Stimulated activated CD4-positive, alpha-beta T cell treated with anti-CD3 and anti-CD28 coated beads, Interleukin-4, amount 100 ng/mL, for 4 hours (primary cell): ENCODE measurements at regions not wholly inside any gene's neighbourhood (a gene's known extent, or its start where the extent isn't known, plus 50 kb on each side); places are given as distances from the start of the nearest gene placed in this dataset.

ENCODE experiments used
- DNase-seq, 2 experiments: peaks; one replicate each; pipeline ENCODE4 v3.0.0-alpha.2; 2020

- DNase-seq, result no peak
Observed at GRCh38 chr2:13543550-13543949, 826.8 kb downstream of the TRIB2 start.

DNA sequence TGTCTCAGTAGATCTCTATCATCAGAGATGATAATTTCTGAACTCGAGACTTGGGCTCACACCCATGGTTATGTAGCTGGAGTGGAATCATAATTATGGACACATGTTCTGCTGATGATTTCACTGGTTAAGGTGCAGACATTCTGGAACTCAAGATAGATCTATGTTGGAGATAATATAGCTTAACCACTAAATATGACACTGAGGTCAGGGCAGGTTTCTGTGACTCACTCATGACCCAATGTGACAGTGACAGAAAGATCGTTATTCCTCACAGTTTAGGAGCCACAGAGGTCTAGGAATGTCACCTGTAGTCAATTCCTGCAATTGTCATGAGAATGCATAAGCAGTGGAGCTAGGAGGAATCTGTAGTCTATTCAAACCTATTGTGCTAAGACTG lies 828.6 kb downstream of the TRIB2 start:
- DNase-seq, result no peak

DNA sequence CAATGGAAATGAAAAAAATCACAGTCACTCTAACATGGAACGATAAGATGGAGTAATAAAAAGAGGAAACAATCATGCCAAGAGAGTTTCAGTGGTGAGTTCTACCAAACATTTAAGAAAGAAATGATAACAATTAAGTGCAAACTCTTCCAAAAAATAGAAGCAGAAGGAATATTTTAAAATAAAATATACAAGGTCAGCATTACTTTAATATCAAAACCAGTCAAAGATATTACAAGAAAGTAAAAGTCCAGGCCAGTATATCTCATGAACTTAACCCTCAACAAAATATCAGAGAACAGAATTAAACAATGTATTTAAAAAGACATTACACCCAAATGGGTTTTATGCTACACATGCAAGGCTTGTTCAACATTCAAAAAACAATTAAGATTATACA lies 829.4 kb downstream of the TRIB2 start:
- no peak for DNase-seq

DNA sequence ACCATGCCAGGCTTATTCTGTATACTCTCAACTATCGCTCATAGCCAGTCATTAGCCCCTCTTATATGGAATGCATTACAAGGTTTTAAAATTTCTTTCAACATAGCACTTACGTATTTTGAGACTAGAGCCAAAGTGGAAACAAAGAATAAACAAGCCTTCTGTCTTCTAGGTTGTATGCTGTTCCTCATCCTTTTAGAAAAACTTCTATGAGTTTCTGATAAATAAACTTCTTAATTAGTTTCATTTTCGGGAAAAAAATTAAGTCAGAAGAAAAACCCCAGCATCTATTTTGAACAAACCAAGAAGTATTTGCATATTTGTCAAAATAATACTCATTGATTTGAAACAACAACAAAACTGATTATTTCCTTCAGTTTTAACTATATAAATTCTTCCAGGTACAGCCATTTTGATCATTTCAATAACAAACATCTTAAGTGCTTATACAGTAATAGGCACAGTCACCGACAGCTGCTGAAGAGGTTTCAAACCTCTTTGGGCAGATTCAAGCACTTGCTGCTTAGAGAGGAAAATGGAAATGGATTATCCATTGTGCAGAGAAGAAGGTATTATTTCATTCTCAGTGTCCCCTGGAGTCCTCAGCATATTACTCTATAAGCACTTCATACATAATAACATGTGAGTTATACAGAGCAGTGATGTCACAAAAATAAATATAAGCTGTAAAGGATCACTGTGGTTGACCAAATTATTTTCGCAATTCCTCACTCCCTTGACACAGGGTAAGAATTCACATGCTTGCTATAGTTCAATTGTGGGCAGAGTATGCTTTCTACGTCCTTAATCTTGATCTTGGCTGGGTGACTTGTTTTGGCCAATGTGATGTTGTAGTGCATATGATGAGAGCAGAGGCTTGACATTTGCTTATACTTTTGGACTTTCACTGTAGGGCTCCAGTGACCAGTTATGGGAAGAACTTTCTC lies 833.8 kb downstream of the TRIB2 start:
- no peak for DNase-seq

- no peak for DNase-seq
Observed at GRCh38 chr2:13558368-13558767, 841.6 kb downstream of the TRIB2 start.

GRCh38 chr2:13560322-13560721 lies 843.6 kb downstream of the TRIB2 start:
- no peak for DNase-seq

GRCh38 chr2:13572466-13572865 lies 855.7 kb downstream of the TRIB2 start:
- no peak for DNase-seq

- no peak for DNase-seq
Observed at GRCh38 chr2:13574831-13575230, 858.1 kb downstream of the TRIB2 start.

DNA sequence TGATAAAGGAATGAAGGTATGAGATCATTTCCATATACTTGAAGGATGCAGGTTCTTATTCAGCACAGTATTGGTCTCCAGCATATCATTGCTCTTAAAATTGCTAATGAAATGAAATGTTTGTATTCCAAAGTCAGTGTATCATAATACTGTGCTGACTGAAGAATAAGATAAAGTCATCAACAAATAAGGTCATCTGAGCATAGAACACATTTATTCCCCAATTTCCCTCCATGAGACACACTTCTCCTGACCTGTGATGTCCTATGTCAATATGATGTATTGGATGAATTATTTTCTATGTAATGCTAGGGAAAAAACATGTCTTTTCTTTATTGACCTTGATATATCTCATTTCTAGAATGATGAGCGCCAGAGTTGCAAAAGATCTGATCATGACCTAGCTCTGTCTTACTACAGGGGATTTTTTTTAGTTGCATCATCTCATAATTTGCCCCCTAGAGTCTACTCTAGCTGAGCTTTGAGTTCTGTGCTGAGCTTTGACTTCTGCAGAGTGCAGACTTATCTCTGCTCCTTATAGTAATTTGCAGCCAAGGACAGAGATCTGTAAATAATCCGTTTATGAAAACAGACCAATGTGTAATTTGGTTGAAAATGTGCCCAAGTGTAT lies 859.8 kb downstream of the TRIB2 start:
- DNase-seq, result no peak

DNA sequence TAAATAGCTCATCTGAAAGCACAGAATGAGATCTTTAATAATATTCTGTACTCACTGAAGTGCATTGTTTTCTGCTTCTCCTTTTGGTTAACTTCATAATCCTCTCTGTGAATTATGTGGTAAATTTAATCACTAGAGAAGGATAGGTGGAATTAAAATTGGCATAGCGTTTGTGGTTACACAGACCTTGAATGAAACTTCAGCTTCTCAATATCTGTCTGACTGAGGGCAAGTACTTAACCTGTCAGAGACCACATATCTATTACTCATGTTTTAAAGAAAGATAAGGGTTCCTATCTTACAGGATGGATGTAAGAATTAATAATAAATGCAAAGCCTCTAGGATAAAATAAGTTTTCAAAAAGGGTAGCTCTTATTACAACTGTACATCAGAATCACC lies 861.8 kb downstream of the TRIB2 start:
- no peak for DNase-seq

GRCh38 chr2:13581471-13581870 lies 864.7 kb downstream of the TRIB2 start:
- DNase-seq, result no peak

- no peak for DNase-seq
Observed at GRCh38 chr2:13583609-13584008, 866.9 kb downstream of the TRIB2 start.

- no peak for DNase-seq
Observed at GRCh38 chr2:13584020-13584419, 867.3 kb downstream of the TRIB2 start.

GRCh38 chr2:13585732-13586131 lies 869.0 kb downstream of the TRIB2 start:
- no peak for DNase-seq

DNA sequence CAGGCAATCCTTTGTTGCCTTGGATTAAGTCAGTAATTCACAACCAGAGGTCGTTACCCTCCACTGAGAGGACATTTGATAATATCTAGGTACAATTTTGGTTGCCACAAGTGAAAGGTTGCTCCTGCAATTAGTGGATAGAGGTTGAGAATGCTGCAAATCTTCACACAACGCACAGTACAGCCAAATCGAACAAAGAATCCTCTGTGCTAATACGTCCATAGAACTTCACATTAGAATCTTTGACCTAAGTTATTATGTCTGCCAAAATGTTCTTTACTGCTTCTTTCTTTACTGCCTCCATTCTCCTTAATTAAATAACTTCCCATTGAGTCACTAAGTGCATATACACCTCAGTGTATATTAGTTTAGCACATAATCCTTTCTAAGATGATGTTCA lies 879.5 kb downstream of the TRIB2 start:
- no peak for DNase-seq

DNA sequence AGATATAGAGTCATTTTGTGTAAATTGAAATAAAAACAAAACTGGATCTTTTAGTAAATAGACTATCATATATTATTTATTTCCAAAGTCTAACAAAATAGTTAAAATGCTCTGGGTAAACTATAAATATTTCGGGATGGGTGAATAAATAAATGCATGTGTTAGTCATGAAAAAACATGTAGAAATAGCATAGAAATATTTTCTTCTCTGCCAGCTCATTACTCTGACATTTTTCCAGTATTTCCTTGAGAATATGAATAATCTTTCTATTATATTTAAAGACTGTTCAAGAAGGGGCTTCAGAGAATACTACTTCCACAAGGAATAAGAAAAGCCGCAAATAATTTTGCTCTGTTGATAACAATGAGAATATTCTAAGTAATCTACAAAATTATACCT lies 880.4 kb downstream of the TRIB2 start:
- DNase-seq, result no peak

DNA sequence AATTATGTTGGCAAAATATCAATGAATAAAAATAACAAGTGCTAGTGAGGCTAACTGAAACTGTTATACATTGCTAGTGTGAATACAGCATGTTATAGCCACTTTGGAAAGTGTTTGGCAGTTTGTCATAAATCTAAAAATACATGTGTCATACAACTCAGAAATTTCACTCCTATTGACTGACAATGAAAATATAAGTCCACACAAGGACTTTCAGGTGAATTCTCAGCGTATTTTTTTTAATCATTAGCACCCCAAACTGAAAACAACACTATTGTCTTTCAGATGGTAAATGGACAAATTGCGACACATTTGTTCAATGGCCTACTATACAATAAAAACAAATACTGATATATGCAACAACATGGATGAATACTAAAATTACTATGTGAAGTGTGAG lies 884.8 kb downstream of the TRIB2 start:
- no peak for DNase-seq

DNA sequence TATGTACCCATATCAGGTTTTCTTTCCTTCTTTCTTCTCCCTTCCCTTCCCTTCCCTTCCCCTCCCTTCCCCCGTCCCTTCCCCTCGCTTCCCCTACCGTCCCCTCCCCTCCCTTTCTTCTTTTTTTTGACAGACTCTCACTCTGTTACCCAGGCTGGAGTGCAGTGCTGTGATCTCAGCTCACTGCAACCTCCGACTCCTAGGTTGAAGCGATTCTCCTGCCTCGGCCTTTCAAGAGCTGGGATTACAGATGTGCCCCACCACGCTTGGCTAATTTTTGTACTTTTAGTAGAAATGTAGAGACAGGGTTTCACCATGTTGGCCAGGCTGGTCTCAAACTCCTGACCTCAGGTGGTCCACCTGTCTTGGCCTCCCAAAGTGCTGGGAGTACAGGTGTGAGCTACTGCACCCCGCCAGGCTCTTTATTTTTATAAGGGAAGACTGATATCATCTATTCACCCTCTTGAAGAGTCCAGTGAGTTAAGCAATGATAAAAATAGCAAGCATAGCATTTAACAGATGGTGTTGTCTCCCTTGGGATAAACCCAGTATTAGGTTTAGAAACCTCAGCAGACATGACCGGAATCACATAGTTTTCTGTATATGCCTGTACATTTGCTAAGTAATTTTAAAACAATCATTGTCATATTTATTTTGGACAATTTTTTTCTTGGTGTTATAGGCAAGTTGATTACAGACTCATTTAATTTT lies 888.4 kb downstream of the TRIB2 start:
- DNase-seq, result no peak

DNA sequence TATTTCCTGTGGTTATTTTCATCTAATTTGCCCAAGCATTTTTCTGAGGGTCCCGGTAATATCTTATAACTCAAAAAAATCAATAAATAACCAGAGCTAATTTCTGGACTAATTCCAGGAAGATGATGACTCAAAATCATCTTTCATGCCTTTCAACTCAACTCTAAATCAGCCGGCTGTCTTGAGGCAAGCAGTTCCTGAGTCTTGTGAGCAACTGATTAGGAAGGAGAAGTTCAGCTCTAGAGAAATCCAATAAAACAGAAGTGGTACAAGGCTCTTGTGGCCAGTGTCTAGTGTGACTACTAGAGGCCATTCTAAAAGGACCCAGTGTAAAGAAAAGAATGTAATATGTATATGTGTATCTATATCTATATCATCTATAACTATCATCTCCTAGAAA lies 890.4 kb downstream of the TRIB2 start:
- no peak for DNase-seq

DNA sequence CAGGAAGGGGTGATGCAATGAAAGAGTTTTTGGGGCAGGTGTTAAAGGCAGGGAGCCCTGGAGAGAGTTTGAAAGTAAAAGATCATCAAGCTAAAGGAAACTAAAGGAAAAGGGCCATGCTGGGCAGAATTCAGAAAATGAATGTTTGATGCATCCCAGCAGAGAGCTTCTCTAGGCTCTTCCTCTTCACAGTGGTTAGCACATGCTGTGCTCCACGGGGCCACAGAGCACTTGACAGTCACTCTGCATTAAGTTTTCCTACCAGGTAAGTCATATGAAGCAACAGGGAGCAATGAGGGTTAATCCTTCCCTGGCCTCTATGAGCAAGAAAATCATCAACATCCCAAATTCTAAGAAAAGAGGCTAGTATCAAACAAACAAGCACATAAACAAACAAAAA lies 895.2 kb downstream of the TRIB2 start:
- DNase-seq, result no peak

- DNase-seq, result no peak
Observed at GRCh38 chr2:13616059-13616458, 899.3 kb downstream of the TRIB2 start.

DNA sequence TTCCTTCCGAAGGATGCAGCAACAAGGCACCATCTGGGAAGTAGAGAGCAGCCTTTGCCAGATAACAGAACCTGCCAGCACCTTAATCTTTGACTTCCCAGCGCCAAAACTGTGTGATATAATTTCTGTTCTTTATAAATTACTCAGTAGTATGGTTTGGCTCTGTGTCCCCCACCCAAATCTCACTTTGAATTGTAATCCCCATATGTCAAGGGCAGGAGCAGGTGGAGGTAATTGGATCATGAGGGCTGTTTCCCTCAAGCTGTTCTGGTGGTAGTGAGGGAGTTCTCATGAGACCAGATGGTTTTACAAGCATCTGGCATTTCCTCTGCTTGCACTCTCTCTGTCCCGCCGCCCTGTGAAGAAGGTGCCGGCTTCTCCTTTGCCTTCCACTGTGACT lies 899.9 kb downstream of the TRIB2 start:
- DNase-seq, result no peak

- DNase-seq, result no peak
Observed at GRCh38 chr2:13628122-13628521, 911.4 kb downstream of the TRIB2 start.

DNA sequence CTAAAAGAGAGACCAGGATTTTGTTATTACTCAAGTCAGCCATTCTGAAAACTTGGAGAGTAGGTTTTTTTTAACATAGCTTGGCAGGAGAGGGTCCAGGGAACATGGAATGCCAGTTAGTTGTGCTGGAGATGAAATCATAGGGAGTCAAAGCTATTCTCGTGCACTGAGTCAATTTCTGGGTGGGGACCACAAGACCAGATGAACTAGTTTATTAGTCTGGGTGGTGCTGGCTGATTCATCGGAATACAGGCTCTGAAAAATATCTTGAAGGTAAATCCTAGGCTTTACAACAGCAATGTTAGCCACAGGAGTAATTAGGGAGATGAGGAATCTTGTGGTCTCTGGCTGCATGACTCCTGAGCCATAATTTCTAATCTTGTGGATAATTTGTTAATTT lies 921.4 kb downstream of the TRIB2 start:
- DNase-seq, result no peak
